Common myeloid progenitor, CD34-positive (primary cell): ENCODE measurements at regions not wholly inside any gene's neighbourhood (a gene's known extent, or its start where the extent isn't known, plus 50 kb on each side); places are given as distances from the start of the nearest gene placed in this dataset.

Source experiments
- CTCF ChIA-PET: fragments of 350-600 bp; sonication (Branson Sonifier 250); formaldehyde crosslinking; loops from one replicate; lab custom pipeline; 2021; ENCODE audit warnings: antibody characterized with exemption; lab: Charles Lee
- POLR2A ChIA-PET: fragments of 350-600 bp; sonication (Branson Sonifier 250); formaldehyde crosslinking; loops from one replicate; lab custom pipeline; 2021; ENCODE audit warnings: antibody characterized with exemption; lab: Charles Lee
- DNase-seq, 3 donors: peaks; one replicate each; pipeline versions ENCODE4 v3.0.0 to v3.0.0-alpha.2; 2013
- H3K27ac ChIP-seq, 2 experiments: 1 replicate in 1 of 2; 2 replicates in 1 of 2; pipeline ENCODE4 v1.7.0; 2013; ENCODE audit warnings: inconsistent platforms in 2 of 2, low read length in 2 of 2, mild to moderate bottlenecking in 2 of 2, low read depth in 1 of 2, moderate library complexity in 1 of 2; ENCODE audit not compliant: severe bottlenecking in 2 of 2, insufficient read depth in 1 of 2, poor library complexity in 1 of 2
- H3K27me3 ChIP-seq, 5 experiments: replicated peaks in 2 of 5; 1 replicate in 3 of 5; 2 replicates in 2 of 5; pipeline versions ENCODE4 v1.6.1 to v1.7.0; 2013; ENCODE audit warnings: low read length in 4 of 5, mild to moderate bottlenecking in 2 of 5, moderate library complexity in 2 of 5, inconsistent platforms in 1 of 5; ENCODE audit not compliant: insufficient read depth in 5 of 5, control insufficient read depth in 4 of 5
- H3K36me3 ChIP-seq, 4 experiments: 1 replicate in 2 of 4; 2 replicates in 2 of 4; pipeline versions ENCODE4 v1.6.1 to v1.7.0; 2013; ENCODE audit warnings: low read length in 3 of 4, control low read depth in 1 of 4, mild to moderate bottlenecking in 1 of 4; ENCODE audit not compliant: control insufficient read depth in 4 of 4, insufficient read depth in 4 of 4
- H3K4me1 ChIP-seq, 4 experiments: 1 replicate in 3 of 4; 2 replicates in 1 of 4; pipeline versions ENCODE4 v1.6.1 to v1.7.1; 2013; ENCODE audit warnings: low read length in 3 of 4, mild to moderate bottlenecking in 3 of 4, control low read depth in 1 of 4, inconsistent platforms in 1 of 4, moderate library complexity in 1 of 4; ENCODE audit not compliant: control insufficient read depth in 4 of 4, insufficient read depth in 4 of 4; ENCODE audit errors: control extremely low read depth in 1 of 4
- H3K4me3 ChIP-seq, 7 experiments: 1 replicate in 4 of 7; 2 replicates in 3 of 7; pipeline versions ENCODE4 v1.5.1 to v1.7.0; 2013; ENCODE audit warnings: mild to moderate bottlenecking in 7 of 7, low read length in 6 of 7, moderate library complexity in 6 of 7, inconsistent platforms in 2 of 7, low read depth in 2 of 7, control low read depth in 1 of 7; ENCODE audit not compliant: insufficient read depth in 4 of 7, control insufficient read depth in 1 of 7; ENCODE audit errors: extremely low read depth in 1 of 7
- H3K9me3 ChIP-seq, 5 experiments: 1 replicate in 4 of 5; 2 replicates in 1 of 5; pipeline versions ENCODE4 v1.6.1 to v1.7.1; 2013; ENCODE audit warnings: low read length in 4 of 5, mild to moderate bottlenecking in 2 of 5, inconsistent platforms in 1 of 5, low read depth in 1 of 5, moderate library complexity in 1 of 5; ENCODE audit not compliant: control insufficient read depth in 4 of 5, insufficient read depth in 2 of 5; ENCODE audit errors: control extremely low read depth in 1 of 5
- WGBS: methylation state at CpG from one replicate; pipeline ENCODE4 v1.1.5; 2013; ENCODE audit not compliant: insufficient coverage; 5-methylcytosine and 5-hydroxymethylcytosine counted together

GRCh38 chr3:148246291-148246923, 451.3 kb upstream of the AGTR1 start:
- DNase-seq = no peak
- Histone ChIP-seq H3K36me3 (no peaks in the 10 kb centered on the region), H3K27me3 (no peaks in the 10 kb centered on the region), H3K4me1 (no peaks in the 10 kb centered on the region), H3K4me3 (no peak overlapping the region), H3K27ac (no peak overlapping the region), H3K9me3 (no peaks in the 10 kb centered on the region)
- ChIA-PET CTCF (interaction anchor here (0.6 kb wide), 1 partner anchor 9 kb away, joined by 3 read pairs; no protein-coding TSS in a partner anchor), POLR2A (no interaction called here)
- WGBS = 100% methylated on average over 1 of the region's 3 CpGs

GRCh38 chr3:148253713-148254112, 444.0 kb upstream of the AGTR1 start:
- Histone ChIP-seq H3K27ac (no peak overlapping the region), H3K4me1 (no peaks in the 10 kb centered on the region), H3K9me3 (no peaks in the 10 kb centered on the region), H3K27me3 (no peaks in the 10 kb centered on the region), H3K4me3 (no peak overlapping the region), H3K36me3 (no peaks in the 10 kb centered on the region)
- ChIA-PET CTCF (no interaction called here), POLR2A (no interaction called here)
- 83% methylated on average over 2 of the region's 2 CpGs for WGBS
- no peak for DNase-seq

- DNase-seq = no peak
- H3K9me3 ChIP-seq = no peaks in the 10 kb centered on the region
- H3K36me3 ChIP-seq = no peaks in the 10 kb centered on the region
- H3K4me1 ChIP-seq = no peaks in the 10 kb centered on the region
- no peak overlapping the region for H3K27ac ChIP-seq
- POLR2A ChIA-PET = no interaction called here
- CTCF ChIA-PET = no interaction called here
- no peaks in the 10 kb centered on the region for H3K27me3 ChIP-seq
- WGBS = 88% methylated on average over 2 of the region's 2 CpGs
- H3K4me3 ChIP-seq = no peak overlapping the region
These were observed 443.3 kb upstream of the AGTR1 start for GRCh38 chr3:148254402-148254801.

- CTCF ChIA-PET = no interaction called here
- H3K36me3 ChIP-seq = no peaks in the 10 kb centered on the region
- no peaks in the 10 kb centered on the region for H3K9me3 ChIP-seq
- WGBS = 82% methylated on average over 4 of the region's 6 CpGs
- POLR2A ChIA-PET = no interaction called here
- DNase-seq = no peak
- H3K4me1 ChIP-seq = no peaks in the 10 kb centered on the region
- H3K27me3 ChIP-seq = no peaks in the 10 kb centered on the region
- no peak overlapping the region for H3K4me3 ChIP-seq
- H3K27ac ChIP-seq = no peak overlapping the region
These were observed 441.4 kb upstream of the AGTR1 start for GRCh38 chr3:148255981-148256969.

GRCh38 chr3:148262980-148263379, 434.7 kb upstream of the AGTR1 start:
- no peaks in the 10 kb centered on the region for H3K9me3 ChIP-seq
- H3K4me1 ChIP-seq = no peaks in the 10 kb centered on the region
- CTCF ChIA-PET = no interaction called here
- no peaks in the 10 kb centered on the region for H3K27me3 ChIP-seq
- no peak overlapping the region for H3K4me3 ChIP-seq
- H3K36me3 ChIP-seq = no peaks in the 10 kb centered on the region
- POLR2A ChIA-PET = no interaction called here
- H3K27ac ChIP-seq = no peak overlapping the region
- DNase-seq = no peak

GRCh38 chr3:148265841-148266240, 431.9 kb upstream of the AGTR1 start:
- 88% methylated on average over 1 of the region's 3 CpGs for WGBS
- Histone ChIP-seq H3K27ac (no peak overlapping the region), H3K27me3 (no peaks in the 10 kb centered on the region), H3K4me1 (no peaks in the 10 kb centered on the region), H3K4me3 (no peak overlapping the region), H3K9me3 (no peaks in the 10 kb centered on the region), H3K36me3 (no peaks in the 10 kb centered on the region)
- CTCF ChIA-PET = no interaction called here
- POLR2A ChIA-PET = no interaction called here
- DNase-seq = no peak

GRCh38 chr3:148266341-148266740, 431.4 kb upstream of the AGTR1 start:
- CTCF ChIA-PET = no interaction called here
- no CpG with 5 or more reads among the region's 2 CpGs for WGBS
- Histone ChIP-seq H3K36me3 (no peaks in the 10 kb centered on the region), H3K9me3 (no peaks in the 10 kb centered on the region), H3K27ac (no peak overlapping the region), H3K27me3 (no peaks in the 10 kb centered on the region), H3K4me1 (no peaks in the 10 kb centered on the region), H3K4me3 (no peak overlapping the region)
- POLR2A ChIA-PET = no interaction called here
- no peak for DNase-seq
